ENCODE measurements at regions not wholly inside any gene's neighbourhood (a gene's known extent, or its start where the extent isn't known, plus 50 kb on each side); places are given as distances from the start of the nearest gene placed in this dataset.

- no peaks in the 10 kb centered on the region for H3K27me3 ChIP-seq (ENCODE audit: control insufficient read depth, low read length)
- H3K79me2 ChIP-seq (ENCODE audit: control insufficient read depth, low read length) = no peaks in the 10 kb centered on the region
- no peaks in the 10 kb centered on the region for H3K4me1 ChIP-seq (ENCODE audit: control insufficient read depth, low read length)
- TF ChIP-seq EZH2phosphoT487 (IDR thresholded peaks at IDR 0.05; ENCODE audit: borderline replicate concordance, low read length) (no peak), CTCF (IDR thresholded peaks at IDR 0.05; ENCODE audit: low read depth, low read length, poor library complexity, severe bottlenecking) (no peak)
- H3K4me3 ChIP-seq (ENCODE audit: low read length) = no peak overlapping the region
- no peaks in the 10 kb centered on the region for H3F3A ChIP-seq (ENCODE audit: control insufficient read depth, insufficient read depth)
- no peak overlapping the region for H3K27ac ChIP-seq (ENCODE audit: low read depth, low read length)
- no peaks in the 10 kb centered on the region for H3K36me3 ChIP-seq (ENCODE audit: control insufficient read depth, low read length)
- H3K9me2 ChIP-seq (replicated peaks; ENCODE audit: control insufficient read depth, low read length) = no peaks in the 10 kb centered on the region
- H3K9me3 ChIP-seq (ENCODE audit: control insufficient read depth, insufficient read depth, low read length) = no peaks in the 10 kb centered on the region
- no peaks in the 10 kb centered on the region for H4K20me1 ChIP-seq (ENCODE audit: control insufficient read depth, insufficient read depth, low read depth, low read length)
- no peak overlapping the region for H3K4me2 ChIP-seq (ENCODE audit: low read length)
Measured at GRCh38 chr2:84238907-84239306, 220.2 kb downstream of the SUCLG1 start.

DNA sequence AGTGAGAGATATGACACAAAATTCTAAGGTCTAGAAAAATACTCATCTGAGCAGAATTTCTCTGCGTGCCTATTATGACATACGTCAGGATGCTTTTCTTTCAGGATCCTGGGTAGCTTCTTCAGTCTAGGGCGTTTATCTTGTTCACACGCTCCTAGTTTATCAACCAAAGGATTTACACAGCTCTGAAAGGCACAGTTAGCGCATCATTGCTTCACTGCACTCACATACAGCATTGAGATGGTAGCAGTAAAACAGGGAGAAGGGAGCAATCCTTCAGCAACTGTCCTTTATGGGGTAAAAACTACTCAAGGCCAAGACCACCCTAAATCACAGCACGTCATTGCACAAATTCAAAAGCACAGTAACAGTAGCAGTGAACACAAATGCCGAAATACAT, 222.8 kb downstream of the SUCLG1 start:
- Histone ChIP-seq H3K79me2 (ENCODE audit: control insufficient read depth, low read length) (no peaks in the 10 kb centered on the region), H3K36me3 (ENCODE audit: control insufficient read depth, low read length) (no peaks in the 10 kb centered on the region), H3K27me3 (ENCODE audit: control insufficient read depth, low read length) (no peaks in the 10 kb centered on the region)

DNA sequence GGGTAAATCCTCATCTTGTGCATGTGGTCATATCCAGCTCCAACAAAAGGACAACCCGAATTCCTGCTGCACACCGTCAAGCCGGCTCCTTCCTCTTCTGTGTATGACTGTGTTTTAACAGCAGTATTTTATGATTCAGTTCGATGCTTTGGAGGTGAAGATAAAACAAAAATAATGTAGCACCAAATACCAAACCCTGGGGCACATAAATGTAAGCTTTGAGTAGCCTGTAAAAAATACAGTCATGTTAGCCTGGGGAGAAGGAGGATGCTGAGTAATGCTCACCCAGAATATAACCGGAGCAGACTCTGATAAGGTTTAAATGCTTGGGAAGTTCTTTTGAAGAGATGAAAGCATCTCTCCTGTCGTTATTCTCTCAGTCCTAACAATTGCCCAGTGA, 225.0 kb downstream of the SUCLG1 start:
- Histone ChIP-seq H3K9me3 (ENCODE audit: control insufficient read depth, insufficient read depth, low read length) (no peaks in the 10 kb centered on the region), H3K4me2 (ENCODE audit: low read length) (no peak overlapping the region), H3K4me3 (ENCODE audit: low read length) (no peak overlapping the region), H3K36me3 (ENCODE audit: control insufficient read depth, low read length) (no peaks in the 10 kb centered on the region), H3K4me1 (ENCODE audit: control insufficient read depth, low read length) (no peaks in the 10 kb centered on the region), H3K27me3 (ENCODE audit: control insufficient read depth, low read length) (no peaks in the 10 kb centered on the region), H3K9me2 (replicated peaks; ENCODE audit: control insufficient read depth, low read length) (no peaks in the 10 kb centered on the region), H3K27ac (ENCODE audit: low read depth, low read length) (no peak overlapping the region), H4K20me1 (ENCODE audit: control insufficient read depth, insufficient read depth, low read depth, low read length) (no peaks in the 10 kb centered on the region), H3F3A (ENCODE audit: control insufficient read depth, insufficient read depth) (no peaks in the 10 kb centered on the region), H3K79me2 (ENCODE audit: control insufficient read depth, low read length) (no peaks in the 10 kb centered on the region)
- TF ChIP-seq CTCF (IDR thresholded peaks at IDR 0.05; ENCODE audit: low read depth, low read length, poor library complexity, severe bottlenecking) (no peak), EZH2phosphoT487 (IDR thresholded peaks at IDR 0.05; ENCODE audit: borderline replicate concordance, low read length) (no peak)

More for the DNA sequence above, 222.8 kb downstream of the SUCLG1 start:
- no peaks in the 10 kb centered on the region for H3K4me1 ChIP-seq (ENCODE audit: control insufficient read depth, low read length)
- no peak overlapping the region for H3K27ac ChIP-seq (ENCODE audit: low read depth, low read length)
- H4K20me1 ChIP-seq (ENCODE audit: control insufficient read depth, insufficient read depth, low read depth, low read length) = no peaks in the 10 kb centered on the region
- H3K4me3 ChIP-seq (ENCODE audit: low read length) = no peak overlapping the region
- no peaks in the 10 kb centered on the region for H3K9me3 ChIP-seq (ENCODE audit: control insufficient read depth, insufficient read depth, low read length)
- no peaks in the 10 kb centered on the region for H3F3A ChIP-seq (ENCODE audit: control insufficient read depth, insufficient read depth)
- H3K4me2 ChIP-seq (ENCODE audit: low read length) = no peak overlapping the region
- TF ChIP-seq EZH2phosphoT487 (IDR thresholded peaks at IDR 0.05; ENCODE audit: borderline replicate concordance, low read length) (no peak), CTCF (IDR thresholded peaks at IDR 0.05; ENCODE audit: low read depth, low read length, poor library complexity, severe bottlenecking) (no peak)
- no peaks in the 10 kb centered on the region for H3K9me2 ChIP-seq (replicated peaks; ENCODE audit: control insufficient read depth, low read length)

GRCh38 chr2:84231478-84231877, 227.6 kb downstream of the SUCLG1 start:
- Histone ChIP-seq H3K27ac (ENCODE audit: low read depth, low read length) (no peak overlapping the region), H3K36me3 (ENCODE audit: control insufficient read depth, low read length) (no peaks in the 10 kb centered on the region), H3K4me3 (ENCODE audit: low read length) (no peak overlapping the region), H3K9me2 (replicated peaks; ENCODE audit: control insufficient read depth, low read length) (no peaks in the 10 kb centered on the region), H4K20me1 (ENCODE audit: control insufficient read depth, insufficient read depth, low read depth, low read length) (no peaks in the 10 kb centered on the region), H3F3A (ENCODE audit: control insufficient read depth, insufficient read depth) (no peaks in the 10 kb centered on the region), H3K27me3 (ENCODE audit: control insufficient read depth, low read length) (no peaks in the 10 kb centered on the region), H3K4me1 (ENCODE audit: control insufficient read depth, low read length) (no peaks in the 10 kb centered on the region), H3K4me2 (ENCODE audit: low read length) (no peak overlapping the region), H3K9me3 (ENCODE audit: control insufficient read depth, insufficient read depth, low read length) (no peaks in the 10 kb centered on the region), H3K79me2 (ENCODE audit: control insufficient read depth, low read length) (no peaks in the 10 kb centered on the region)
- TF ChIP-seq EZH2phosphoT487 (IDR thresholded peaks at IDR 0.05; ENCODE audit: borderline replicate concordance, low read length) = no peak
- TF ChIP-seq CTCF (IDR thresholded peaks at IDR 0.05; ENCODE audit: low read depth, low read length, poor library complexity, severe bottlenecking) = no peak

Measured in DOHH2 (cell line).